ENCODE measurements at regions not wholly inside any gene's neighbourhood (a gene's known extent, or its start where the extent isn't known, plus 50 kb on each side); places are given as distances from the start of the nearest gene placed in this dataset.

- TF ChIP-seq CTCF (IDR thresholded peaks at IDR 0.05), result no peak
- no peak for TF ChIP-seq POLR2A (IDR thresholded peaks at IDR 0.05)
- TF ChIP-seq POLR2AphosphoS5 (IDR thresholded peaks at IDR 0.05), result no peak
- TF ChIP-seq EP300 (IDR thresholded peaks at IDR 0.05), result no peak
Observed at GRCh38 chr3:117495620-117496019, 786.0 kb downstream of the TUSC7 start.
